GM12801 (cell line): ENCODE measurements at regions not wholly inside any gene's neighbourhood (a gene's known extent, or its start where the extent isn't known, plus 50 kb on each side); places are given as distances from the start of the nearest gene placed in this dataset.

ENCODE experiments used
- TF ChIP-seq, protein P1 (sequence below): IDR thresholded peaks from one replicate; pipeline ENCODE4 v1.5.1; 2011; ENCODE audit warnings: control low read depth; ENCODE audit not compliant: insufficient read length; ENCODE audit errors: extremely low read depth

DNA sequence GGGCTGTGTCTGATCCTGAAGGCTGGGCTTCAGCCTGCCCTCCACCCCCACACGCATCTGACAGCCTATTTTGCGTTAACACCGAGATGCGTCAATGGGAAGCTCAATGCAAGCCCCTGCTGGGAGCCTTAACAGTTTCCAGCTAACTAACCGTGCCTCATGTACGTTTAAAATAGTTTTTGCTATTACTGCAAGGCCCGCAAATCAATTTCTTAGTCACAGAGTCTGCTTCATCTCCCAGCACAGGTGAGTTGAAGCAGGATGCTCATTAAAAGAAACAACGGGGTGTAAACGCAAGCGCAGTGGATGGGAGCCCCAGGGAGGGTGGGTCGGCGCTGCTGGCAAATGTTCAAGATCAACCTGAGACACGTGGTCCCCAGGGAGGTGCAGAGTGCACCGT, 142.8 kb upstream of the PHACTR3 start:
- TF ChIP-seq, protein P1, sequence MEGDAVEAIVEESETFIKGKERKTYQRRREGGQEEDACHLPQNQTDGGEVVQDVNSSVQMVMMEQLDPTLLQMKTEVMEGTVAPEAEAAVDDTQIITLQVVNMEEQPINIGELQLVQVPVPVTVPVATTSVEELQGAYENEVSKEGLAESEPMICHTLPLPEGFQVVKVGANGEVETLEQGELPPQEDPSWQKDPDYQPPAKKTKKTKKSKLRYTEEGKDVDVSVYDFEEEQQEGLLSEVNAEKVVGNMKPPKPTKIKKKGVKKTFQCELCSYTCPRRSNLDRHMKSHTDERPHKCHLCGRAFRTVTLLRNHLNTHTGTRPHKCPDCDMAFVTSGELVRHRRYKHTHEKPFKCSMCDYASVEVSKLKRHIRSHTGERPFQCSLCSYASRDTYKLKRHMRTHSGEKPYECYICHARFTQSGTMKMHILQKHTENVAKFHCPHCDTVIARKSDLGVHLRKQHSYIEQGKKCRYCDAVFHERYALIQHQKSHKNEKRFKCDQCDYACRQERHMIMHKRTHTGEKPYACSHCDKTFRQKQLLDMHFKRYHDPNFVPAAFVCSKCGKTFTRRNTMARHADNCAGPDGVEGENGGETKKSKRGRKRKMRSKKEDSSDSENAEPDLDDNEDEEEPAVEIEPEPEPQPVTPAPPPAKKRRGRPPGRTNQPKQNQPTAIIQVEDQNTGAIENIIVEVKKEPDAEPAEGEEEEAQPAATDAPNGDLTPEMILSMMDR = no peak

GRCh38 chr20:59462249-59462648, 142.1 kb upstream of the PHACTR3 start:
- TF ChIP-seq, protein P1 = no peak

- TF ChIP-seq, protein P1 = no peak
Observed at GRCh38 chr20:59463541-59463940, 140.8 kb upstream of the PHACTR3 start.

GRCh38 chr20:59466107-59466815, 138.1 kb upstream of the PHACTR3 start:
- TF ChIP-seq, protein P1 = no peak

DNA sequence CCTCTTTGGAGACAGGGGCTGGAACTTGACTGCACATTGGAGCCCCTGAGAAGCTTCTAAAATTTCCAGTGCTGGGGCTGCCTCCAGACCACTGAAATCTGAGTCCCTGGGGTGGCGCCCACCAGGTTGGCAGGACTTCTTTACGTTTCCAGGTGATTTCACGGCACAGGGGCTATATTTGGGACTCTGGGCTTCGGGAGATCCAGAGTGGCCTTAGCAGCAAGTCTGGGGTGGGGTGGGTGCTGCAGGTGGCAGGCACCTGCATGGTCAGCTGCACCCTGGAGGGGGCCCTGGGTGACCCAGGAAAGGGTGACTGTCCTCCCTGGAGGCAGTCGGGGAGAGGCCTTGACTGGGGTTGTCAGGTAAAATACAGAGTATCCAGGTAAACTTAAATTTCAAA, 135.5 kb upstream of the PHACTR3 start:
- TF ChIP-seq, protein P1 = no peak

DNA sequence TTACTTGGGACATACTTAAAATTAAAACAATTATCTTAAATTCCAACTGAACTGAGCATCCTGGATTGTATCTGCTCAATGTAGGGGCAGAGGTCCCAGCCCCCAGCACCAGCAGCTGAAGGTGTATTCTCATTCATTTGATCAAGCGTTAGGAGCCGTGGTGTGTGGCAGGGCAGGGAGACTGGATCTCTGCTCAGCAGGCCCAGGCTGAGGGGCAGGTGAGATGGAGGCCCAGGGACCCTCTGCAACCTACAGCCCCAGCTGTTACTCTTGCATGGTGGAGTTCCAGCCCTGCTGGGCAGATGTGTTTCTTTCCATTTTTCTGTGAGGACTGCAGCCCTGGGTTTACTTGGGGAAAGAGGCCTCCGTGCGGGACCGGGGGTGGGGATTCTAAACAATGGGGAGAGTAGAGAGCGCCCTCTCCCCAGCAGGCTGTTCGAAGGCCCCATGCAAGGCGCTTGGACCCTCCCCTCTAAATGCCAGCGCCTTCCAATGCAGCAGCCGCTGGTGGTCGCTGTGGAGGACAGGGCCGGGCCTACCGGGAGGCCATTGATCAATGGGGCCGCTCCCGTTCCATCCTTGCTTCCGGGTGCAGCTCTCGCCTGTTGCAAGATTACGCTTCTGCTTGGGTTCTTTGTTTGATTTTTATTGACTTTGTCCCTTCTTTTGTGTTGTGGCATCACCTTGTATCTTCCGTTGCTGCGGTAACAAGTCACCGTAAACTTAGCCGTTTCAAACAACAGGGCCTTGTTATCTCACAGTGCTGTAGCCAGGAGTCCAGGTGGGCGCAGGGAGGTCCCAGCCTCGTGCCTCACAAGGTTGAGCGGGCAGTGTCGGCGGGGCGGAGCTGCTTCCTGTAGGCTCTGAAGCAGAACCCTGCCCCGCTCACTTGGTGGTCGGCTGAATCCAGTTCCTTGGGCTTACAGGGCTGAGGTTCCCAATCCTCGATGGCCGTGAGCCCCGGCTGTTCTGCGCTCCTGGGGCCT, 134.8 kb upstream of the PHACTR3 start:
- TF ChIP-seq, protein P1 = no peak

DNA sequence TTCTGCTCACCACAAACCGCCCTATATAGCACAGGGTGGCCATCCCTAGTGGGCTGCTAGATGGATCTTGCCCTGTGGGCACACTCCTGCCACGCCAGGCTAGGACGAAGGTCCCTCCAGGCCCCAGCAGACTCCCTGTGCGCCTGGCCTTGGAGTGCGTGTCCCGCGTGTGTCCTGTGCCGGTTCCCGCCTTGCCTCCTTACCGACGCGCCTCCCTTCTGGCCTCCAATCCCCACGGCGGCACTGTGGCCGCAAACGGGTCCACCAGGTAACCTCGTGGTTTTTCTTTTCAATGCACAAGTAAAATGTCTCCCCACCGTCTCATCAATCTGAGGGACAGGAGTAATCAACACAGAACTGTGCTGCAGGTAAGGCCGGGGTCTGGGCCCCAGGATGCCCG, 133.8 kb upstream of the PHACTR3 start:
- TF ChIP-seq, protein P1 = no peak
